AG09319 (cell line): ENCODE measurements at regions not wholly inside any gene's neighbourhood (a gene's known extent, or its start where the extent isn't known, plus 50 kb on each side); places are given as distances from the start of the nearest gene placed in this dataset.
"Not testable (repeated sequence)": the region's sequence is repeated elsewhere in the genome, so short reads cannot be mapped to it uniquely, and the experiment has no call there.

Experiments used
- DNase-seq: peaks from one replicate; pipeline ENCODE4 v3.0.0-alpha.2; 2010; ENCODE audit warnings: low read depth; ENCODE audit errors: extremely low read depth
- CTCF ChIP-seq: IDR thresholded peaks from 2 replicates; pipeline ENCODE4 v1.5.1; 2011; ENCODE audit warnings: low read depth, mild to moderate bottlenecking, inconsistent platforms, low read length, moderate library complexity

DNA sequence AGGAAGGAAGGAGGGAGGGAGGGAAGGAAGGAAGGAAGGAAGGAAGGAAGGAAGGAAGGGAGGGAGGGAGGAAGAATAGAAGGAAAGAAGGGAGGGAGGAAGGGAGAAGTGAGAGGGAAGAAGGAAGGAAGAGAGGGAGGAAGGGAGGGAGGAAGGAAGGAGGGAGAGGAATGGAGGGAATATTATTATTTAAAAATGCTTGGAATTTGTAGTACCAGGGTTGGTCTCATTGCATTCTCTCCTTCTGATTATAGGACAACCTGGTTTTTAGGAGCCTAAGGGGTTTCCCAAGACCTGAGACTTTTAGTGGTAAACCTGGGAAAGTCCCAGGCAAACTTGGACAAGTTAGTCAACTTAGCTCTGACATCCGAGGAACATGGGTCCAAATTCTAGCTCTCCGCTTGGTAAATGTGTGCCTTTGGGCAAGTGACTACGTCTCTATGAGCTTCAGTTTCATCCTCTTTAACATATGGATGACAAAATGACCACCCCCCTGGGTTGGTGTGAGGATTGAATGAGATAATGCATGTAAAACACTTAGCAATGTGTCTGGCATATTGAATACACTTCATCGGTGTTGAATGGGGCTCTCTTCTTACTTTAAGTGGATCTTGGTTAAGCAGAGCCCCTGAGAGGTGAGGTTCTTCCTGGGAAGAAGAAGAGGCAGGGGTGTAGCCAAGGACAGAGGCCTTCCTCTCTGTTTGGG lies 690.7 kb upstream of the TBX3 start:
- DNase-seq: no peak
- TF ChIP-seq CTCF: no peak

DNA sequence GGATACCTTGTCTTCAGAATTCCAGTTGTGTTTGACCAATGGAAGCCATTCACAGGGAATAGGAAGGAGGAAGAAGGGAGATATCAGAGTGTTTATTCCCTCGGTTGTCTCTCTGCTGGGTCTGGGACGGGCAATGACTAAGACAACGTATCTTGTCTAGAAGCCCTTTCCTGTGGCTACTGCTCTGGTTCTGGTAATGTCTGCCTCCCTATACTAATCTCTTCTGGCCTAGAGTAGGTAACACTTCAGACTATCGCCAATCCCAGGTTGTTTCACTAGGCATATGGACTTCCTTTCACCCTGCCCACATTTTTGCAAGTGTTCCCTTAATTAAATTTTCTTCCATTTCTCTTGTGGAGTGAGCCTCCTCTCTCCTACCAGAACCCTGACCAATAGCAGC lies 687.7 kb upstream of the TBX3 start:
- TF ChIP-seq CTCF: no peak
- no peak for DNase-seq

GRCh38 chr12:115370650-115371049 lies 686.7 kb upstream of the TBX3 start:
- DNase-seq: no peak
- no peak for TF ChIP-seq CTCF

DNA sequence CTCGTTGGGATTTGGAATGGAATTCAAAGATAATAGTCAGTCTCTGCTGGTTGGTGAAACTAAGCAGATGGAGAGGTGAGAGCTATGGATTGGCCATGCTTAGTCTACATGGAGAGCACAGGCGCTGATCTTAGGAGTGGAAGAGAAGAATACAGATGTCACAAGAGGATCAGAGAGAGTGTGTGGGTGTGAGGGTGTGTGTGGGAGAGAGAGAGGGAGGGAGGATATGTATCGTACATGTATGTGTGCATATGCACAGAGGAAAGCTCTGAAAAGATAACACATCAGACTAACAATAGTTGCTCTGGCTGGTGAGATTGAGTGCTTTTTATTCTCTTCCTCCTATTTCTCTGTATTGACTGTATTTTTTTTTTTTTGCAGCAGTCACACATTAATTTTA lies 686.2 kb upstream of the TBX3 start:
- no peak for DNase-seq

DNA sequence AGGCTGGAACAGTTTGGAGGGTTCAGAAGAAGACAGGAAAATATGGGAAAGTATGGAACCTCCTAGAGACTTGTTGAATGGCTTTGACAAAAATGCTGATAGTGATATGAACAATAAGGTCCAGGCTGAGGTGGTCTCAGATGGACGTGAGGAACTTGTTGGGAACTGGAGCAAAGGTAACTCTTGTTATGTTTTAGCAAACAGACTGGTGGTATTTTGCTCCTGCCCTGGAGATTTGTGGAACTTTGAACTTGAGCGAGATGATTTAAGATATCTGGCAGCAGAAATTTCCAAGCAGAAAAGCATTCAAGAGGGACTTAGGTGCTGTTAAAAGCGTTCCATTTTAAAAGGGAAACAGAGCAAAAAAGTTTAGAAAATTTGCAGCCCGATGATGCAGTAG lies 682.3 kb upstream of the TBX3 start:
- not testable (repeated sequence) for DNase-seq

More for the DNA sequence above, 686.2 kb upstream of the TBX3 start:
- TF ChIP-seq CTCF: no peak

GRCh38 chr12:115365765-115366164 lies 681.8 kb upstream of the TBX3 start:
- DNase-seq: not testable (repeated sequence)

DNA sequence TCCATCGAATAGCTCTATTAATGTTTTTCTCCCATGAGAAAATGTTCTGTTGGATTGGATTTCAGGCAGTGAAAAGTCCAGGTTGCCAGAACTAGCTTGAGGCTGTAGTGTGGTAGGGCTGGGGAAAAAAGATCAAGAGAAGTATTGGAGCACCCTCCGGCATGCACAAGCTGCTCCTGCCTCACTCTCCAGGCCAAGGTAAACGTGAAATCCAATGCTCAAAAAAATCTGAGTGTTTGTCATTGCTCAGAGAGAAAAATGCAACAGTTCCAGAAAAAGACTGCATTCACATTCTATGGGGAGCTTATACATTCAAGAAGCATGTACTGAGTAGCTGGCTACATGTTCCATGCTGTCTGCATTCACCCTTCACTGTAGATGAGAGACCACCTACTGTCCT lies 680.9 kb upstream of the TBX3 start:
- DNase-seq: no peak
- TF ChIP-seq CTCF: no peak

DNA sequence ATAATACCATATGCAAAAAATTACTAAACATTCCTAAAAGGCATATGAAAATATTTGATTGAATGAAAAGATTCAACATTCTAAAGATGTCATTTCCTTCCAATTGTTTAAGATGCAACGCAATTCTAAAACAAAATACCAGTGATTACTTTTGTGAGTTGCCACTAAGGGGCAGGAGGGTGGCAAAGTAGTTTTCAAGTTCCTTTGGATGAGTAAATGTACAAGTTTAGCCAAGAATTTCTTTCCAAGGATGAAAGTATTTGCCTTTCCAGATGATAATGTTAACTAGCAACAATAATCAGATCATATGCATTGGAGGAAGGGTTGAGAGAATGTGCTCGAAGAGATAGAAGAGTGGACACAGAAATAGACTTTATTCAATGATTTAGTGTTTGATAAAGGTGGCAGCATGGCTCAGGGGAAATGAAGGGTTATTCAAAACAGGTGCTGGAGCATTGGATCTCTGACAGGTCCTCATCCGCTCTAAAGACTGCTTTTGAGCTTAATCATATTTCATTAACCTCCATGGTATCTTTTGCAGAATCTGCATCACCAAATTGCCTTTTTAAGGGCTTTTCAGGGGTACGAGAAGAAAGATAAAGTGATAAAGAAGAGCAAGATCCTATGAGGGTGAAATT lies 678.5 kb upstream of the TBX3 start:
- DNase-seq: no peak
- peak; percentile 38 for TF ChIP-seq CTCF
